Type B pancreatic cell (in vitro differentiated cells): ENCODE measurements at regions not wholly inside any gene's neighbourhood (a gene's known extent, or its start where the extent isn't known, plus 50 kb on each side); places are given as distances from the start of the nearest gene placed in this dataset.

Experiments
- DNase-seq: peaks from one replicate; pipeline ENCODE4 v3.0.0; 2021; ENCODE audit warnings: mixed read lengths; ENCODE audit not compliant: unreplicated experiment; ENCODE audit errors: extremely low spot score
- H3K27ac Mint-ChIP-seq: 2 replicates; pipeline ENCODE4 v1.8.0; 2021; ENCODE audit warnings: mild to moderate bottlenecking, mixed read lengths
- H3K27me3 Mint-ChIP-seq: 2 replicates; pipeline ENCODE4 v1.8.0; 2021; ENCODE audit warnings: mixed read lengths
- H3K36me3 Mint-ChIP-seq: 2 replicates; pipeline ENCODE4 v1.8.0; 2021; ENCODE audit warnings: mixed read lengths
- H3K4me1 Mint-ChIP-seq: one replicate; pipeline ENCODE4 v1.8.0; 2021; ENCODE audit warnings: mixed read lengths; ENCODE audit not compliant: unreplicated experiment
- H3K4me3 Mint-ChIP-seq: 2 replicates; pipeline ENCODE4 v1.8.0; 2021; ENCODE audit warnings: mild to moderate bottlenecking, mixed read lengths
- H3K9me3 Mint-ChIP-seq: 2 replicates; pipeline ENCODE4 v1.8.0; 2021; ENCODE audit warnings: mixed read lengths
- CTCF ChIP-seq: fragments of 200-600 bp; sonication (generic); conservative IDR thresholded peaks from 2 replicates; pipeline ENCODE4 v1.5.0; 2021; ENCODE audit warnings: antibody characterized with exemption, mild to moderate bottlenecking

GRCh38 chr22:48438096-48438495 is 1389.6 kb downstream of the BRD1 start:
- no peaks in the 10 kb centered on the region for H3K4me1 Mint-ChIP-seq
- TF ChIP-seq CTCF = no peak
- DNase-seq = no peak
- no peaks in the 10 kb centered on the region for H3K9me3 Mint-ChIP-seq
- H3K4me3 Mint-ChIP-seq = no peak overlapping the region
- H3K27ac Mint-ChIP-seq = no peak overlapping the region
- H3K36me3 Mint-ChIP-seq = no peaks in the 10 kb centered on the region
- peaks cover 34% of the 10 kb centered on the region for H3K27me3 Mint-ChIP-seq

- no peak overlapping the region for H3K27ac Mint-ChIP-seq
- no peak for DNase-seq
- H3K4me1 Mint-ChIP-seq = no peaks in the 10 kb centered on the region
- H3K9me3 Mint-ChIP-seq = no peaks in the 10 kb centered on the region
- H3K36me3 Mint-ChIP-seq = no peaks in the 10 kb centered on the region
- H3K27me3 Mint-ChIP-seq = peaks cover 34% of the 10 kb centered on the region
- no peak overlapping the region for H3K4me3 Mint-ChIP-seq
- no peak for TF ChIP-seq CTCF
Measured at GRCh38 chr22:48436201-48436931, 1391.3 kb downstream of the BRD1 start.

GRCh38 chr22:48434868-48435250 is 1392.8 kb downstream of the BRD1 start:
- no peak overlapping the region for H3K27ac Mint-ChIP-seq
- H3K4me1 Mint-ChIP-seq = no peaks in the 10 kb centered on the region
- no peak overlapping the region for H3K4me3 Mint-ChIP-seq
- H3K9me3 Mint-ChIP-seq = no peaks in the 10 kb centered on the region
- peaks cover 28% of the 10 kb centered on the region for H3K27me3 Mint-ChIP-seq
- no peaks in the 10 kb centered on the region for H3K36me3 Mint-ChIP-seq
- TF ChIP-seq CTCF = no peak
- no peak for DNase-seq

GRCh38 chr22:48434156-48434867 is 1393.4 kb downstream of the BRD1 start:
- Mint-ChIP-seq H3K27me3 (peaks cover 25% of the 10 kb centered on the region), H3K9me3 (no peaks in the 10 kb centered on the region), H3K27ac (no peak overlapping the region), H3K4me1 (peaks cover under 1% of the 10 kb centered on the region), H3K4me3 (no peak overlapping the region), H3K36me3 (no peaks in the 10 kb centered on the region)
- TF ChIP-seq CTCF = no peak
- DNase-seq = no peak

- Mint-ChIP-seq H3K9me3 (no peaks in the 10 kb centered on the region), H3K4me1 (peaks cover 7% of the 10 kb centered on the region), H3K36me3 (no peaks in the 10 kb centered on the region), H3K4me3 (no peak overlapping the region), H3K27me3 (peaks cover 26% of the 10 kb centered on the region), H3K27ac (no peak overlapping the region)
- no peak for TF ChIP-seq CTCF
- no peak for DNase-seq
Measured at GRCh38 chr22:48433647-48434046, 1394.0 kb downstream of the BRD1 start.
